Ovary (tissue), 3 donors: ENCODE measurements at regions not wholly inside any gene's neighbourhood (a gene's known extent, or its start where the extent isn't known, plus 50 kb on each side); places are given as distances from the start of the nearest gene placed in this dataset.

Experiments
- POLR2A ChIP-seq: fragments of 450-650 bp; IDR thresholded peaks from one replicate; pipeline ENCODE4 v1.6.1; 2017; ENCODE audit warnings: antibody characterized with exemption, mild to moderate bottlenecking, moderate library complexity
- TF ChIP-seq, protein P1 (sequence below), 3 donors: fragments of 450-650 bp in 2 of 3; fragments of 200-600 bp in 1 of 3; IDR thresholded peaks; one replicate each; pipeline versions ENCODE4 v1.5.1 to v1.8.0; 2016 to 2022; ENCODE audit warnings: antibody characterized with exemption in 3 of 3, mild to moderate bottlenecking in 1 of 3
- donor health status: DM: no; HTN: no; CAD: no.

DNA sequence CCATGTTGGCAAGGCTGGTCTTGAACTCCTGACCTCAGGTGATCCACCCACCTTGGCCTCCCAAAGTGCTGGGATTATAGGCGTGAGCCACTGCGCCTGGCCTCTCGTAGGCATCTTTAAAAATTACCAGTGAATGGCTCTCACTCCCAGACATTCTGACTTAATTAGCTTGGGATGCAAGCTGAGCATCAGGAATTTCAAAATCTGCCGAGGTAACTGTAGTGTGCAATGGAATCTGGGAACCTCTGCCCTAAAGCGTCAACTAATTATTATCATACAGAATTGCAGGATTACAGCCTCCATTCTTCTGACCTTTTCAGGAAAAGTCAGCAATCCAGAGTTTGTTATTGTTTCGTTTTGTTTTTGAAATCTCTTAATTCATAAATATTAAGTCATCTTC is 213.4 kb upstream of the DMAC1 start:
- TF ChIP-seq POLR2A: no peak
- TF ChIP-seq, protein P1, sequence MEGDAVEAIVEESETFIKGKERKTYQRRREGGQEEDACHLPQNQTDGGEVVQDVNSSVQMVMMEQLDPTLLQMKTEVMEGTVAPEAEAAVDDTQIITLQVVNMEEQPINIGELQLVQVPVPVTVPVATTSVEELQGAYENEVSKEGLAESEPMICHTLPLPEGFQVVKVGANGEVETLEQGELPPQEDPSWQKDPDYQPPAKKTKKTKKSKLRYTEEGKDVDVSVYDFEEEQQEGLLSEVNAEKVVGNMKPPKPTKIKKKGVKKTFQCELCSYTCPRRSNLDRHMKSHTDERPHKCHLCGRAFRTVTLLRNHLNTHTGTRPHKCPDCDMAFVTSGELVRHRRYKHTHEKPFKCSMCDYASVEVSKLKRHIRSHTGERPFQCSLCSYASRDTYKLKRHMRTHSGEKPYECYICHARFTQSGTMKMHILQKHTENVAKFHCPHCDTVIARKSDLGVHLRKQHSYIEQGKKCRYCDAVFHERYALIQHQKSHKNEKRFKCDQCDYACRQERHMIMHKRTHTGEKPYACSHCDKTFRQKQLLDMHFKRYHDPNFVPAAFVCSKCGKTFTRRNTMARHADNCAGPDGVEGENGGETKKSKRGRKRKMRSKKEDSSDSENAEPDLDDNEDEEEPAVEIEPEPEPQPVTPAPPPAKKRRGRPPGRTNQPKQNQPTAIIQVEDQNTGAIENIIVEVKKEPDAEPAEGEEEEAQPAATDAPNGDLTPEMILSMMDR (IDR thresholded peaks at IDR 0.05): no peak
